Epithelial cell of proximal tubule (primary cell): ENCODE measurements at regions not wholly inside any gene's neighbourhood (a gene's known extent, or its start where the extent isn't known, plus 50 kb on each side); places are given as distances from the start of the nearest gene placed in this dataset.

ENCODE experiments used
- DNase-seq: peaks from one replicate; pipeline ENCODE4 v3.0.0-alpha.2; 2011; ENCODE audit warnings: low read depth
- H3K4me3 ChIP-seq: 2 replicates; pipeline ENCODE4 v1.5.1; 2011; ENCODE audit warnings: low read depth, mild to moderate bottlenecking, low read length
- TF ChIP-seq, protein P1 (sequence below): conservative IDR thresholded peaks from 2 replicates; pipeline ENCODE4 v1.5.1; 2012; ENCODE audit warnings: low read depth, mild to moderate bottlenecking, low read length

DNA sequence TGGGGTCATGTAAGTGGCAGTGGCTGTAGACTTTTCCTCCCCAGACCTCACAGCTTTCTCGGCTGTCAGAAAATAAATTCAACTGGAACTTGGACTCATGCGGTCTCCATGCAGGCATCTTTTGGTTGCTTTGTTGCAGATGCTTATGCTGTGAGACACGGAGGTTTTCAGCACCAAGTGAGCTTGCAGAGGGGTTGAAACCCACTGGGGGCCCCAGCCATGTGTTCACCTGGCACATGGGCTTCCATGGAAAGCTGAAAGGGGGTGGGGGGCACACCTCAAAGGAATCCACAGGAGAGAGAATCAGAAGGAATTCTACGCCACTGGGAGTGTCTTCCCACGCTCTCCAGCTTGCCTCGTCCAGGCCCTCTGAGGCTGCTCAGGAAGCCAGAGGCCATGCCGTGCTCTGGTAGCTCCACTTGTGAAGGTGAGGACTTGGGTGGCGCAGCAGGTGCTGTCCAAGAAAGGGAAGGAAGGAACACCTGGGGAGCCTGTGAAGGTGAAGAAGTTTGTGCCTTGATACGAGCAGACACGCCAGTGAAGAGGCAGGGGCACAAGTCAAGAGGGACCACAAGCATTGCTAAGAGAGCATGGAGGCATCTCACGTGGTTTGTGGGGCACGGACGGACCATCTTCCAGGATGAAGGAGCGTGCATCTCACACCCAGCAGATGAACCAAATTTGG, 134.3 kb upstream of the PMEPA1 start:
- TF ChIP-seq, protein P1, sequence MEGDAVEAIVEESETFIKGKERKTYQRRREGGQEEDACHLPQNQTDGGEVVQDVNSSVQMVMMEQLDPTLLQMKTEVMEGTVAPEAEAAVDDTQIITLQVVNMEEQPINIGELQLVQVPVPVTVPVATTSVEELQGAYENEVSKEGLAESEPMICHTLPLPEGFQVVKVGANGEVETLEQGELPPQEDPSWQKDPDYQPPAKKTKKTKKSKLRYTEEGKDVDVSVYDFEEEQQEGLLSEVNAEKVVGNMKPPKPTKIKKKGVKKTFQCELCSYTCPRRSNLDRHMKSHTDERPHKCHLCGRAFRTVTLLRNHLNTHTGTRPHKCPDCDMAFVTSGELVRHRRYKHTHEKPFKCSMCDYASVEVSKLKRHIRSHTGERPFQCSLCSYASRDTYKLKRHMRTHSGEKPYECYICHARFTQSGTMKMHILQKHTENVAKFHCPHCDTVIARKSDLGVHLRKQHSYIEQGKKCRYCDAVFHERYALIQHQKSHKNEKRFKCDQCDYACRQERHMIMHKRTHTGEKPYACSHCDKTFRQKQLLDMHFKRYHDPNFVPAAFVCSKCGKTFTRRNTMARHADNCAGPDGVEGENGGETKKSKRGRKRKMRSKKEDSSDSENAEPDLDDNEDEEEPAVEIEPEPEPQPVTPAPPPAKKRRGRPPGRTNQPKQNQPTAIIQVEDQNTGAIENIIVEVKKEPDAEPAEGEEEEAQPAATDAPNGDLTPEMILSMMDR, result no peak
- no peak overlapping the region for H3K4me3 ChIP-seq
- DNase-seq, result no peak

DNA sequence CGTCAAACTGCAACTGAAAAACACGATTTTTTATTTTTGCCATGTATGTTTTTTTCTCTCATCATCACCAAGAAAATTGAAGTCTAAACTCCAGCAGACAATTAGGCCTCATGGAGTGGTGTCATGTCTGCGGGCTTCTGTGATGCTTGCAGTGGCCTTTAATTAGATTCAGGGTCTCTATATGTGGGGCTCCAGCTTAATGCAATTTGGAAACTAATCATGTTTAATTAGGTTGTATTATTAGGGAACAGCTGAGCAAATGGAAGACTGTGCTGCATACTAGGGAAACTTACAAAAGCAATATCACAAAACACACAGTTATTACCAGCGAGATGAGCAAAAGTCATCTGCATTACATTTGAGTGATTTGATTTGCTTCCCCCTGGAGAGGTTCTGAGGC, 132.9 kb upstream of the PMEPA1 start:
- TF ChIP-seq, protein P1, result no peak
- H3K4me3 ChIP-seq, result no peak overlapping the region
- no peak for DNase-seq

DNA sequence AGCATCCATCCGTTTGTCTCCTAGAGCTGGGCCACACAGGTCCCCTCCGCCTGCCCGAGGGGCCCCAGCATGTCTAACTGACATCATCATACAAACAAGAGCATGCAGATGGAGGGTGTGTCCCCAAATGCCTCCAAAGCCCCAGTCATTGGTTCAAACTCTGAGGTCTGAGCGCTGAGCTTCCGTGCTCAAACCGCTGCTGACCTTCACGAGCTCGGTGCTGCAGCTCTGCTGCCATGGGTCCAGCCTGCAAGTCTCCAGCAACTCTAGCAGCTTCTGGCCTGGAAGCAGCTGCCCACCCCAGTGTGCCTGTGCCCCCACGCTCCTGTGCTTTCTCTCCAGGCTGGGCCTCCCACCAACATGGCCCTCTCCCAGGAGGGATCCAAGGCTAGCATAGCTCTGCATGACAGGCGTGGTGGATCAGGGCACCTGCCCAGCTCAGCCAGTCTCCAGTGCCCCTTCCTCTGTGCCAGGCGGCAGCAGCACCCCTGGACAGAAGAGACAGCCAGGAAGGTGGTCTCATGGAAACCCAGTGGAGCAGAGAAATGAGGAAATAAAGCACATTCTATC, 131.6 kb upstream of the PMEPA1 start:
- H3K4me3 ChIP-seq, result no peak overlapping the region
- DNase-seq, result no peak
- TF ChIP-seq, protein P1, result no peak

DNA sequence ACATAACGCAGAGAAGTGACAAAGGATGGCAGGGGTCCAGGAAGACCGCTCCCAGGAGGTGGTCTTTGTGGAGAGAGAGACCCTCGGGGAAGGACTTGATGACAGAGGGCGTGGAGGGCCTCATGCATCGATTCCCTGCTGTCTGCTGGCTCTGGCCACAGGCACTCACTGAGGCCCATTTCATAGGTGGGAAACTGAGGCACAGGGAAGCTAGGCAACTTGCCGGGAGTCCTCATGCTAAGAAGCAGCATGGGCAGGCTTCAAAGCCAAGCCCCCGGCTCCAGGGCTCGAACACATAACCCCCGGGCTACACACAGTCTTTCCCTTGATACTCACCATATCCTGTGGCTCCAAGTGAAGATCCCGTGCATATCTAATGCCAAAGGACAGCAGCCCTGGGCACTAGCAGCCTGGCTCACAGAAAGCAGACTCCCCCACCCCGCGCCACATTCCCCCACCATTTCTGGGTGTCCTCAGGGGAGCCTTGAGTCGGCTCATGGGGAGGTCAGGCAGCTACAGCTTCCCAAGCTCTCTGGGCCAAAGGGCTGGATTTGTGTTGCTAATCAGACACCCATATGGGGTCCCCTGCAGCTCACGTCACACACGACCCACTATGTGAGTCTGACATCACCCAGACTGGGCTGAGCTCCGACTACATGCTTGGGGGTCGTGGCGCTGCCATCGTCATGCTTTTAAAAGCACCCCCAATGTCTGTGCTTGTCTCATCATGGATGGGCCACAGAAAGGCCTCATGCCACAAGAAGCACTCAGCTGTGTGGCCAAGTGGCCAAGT, 130.9 kb upstream of the PMEPA1 start:
- TF ChIP-seq, protein P1, result no peak
- DNase-seq, result no peak
- H3K4me3 ChIP-seq, result no peak overlapping the region

DNA sequence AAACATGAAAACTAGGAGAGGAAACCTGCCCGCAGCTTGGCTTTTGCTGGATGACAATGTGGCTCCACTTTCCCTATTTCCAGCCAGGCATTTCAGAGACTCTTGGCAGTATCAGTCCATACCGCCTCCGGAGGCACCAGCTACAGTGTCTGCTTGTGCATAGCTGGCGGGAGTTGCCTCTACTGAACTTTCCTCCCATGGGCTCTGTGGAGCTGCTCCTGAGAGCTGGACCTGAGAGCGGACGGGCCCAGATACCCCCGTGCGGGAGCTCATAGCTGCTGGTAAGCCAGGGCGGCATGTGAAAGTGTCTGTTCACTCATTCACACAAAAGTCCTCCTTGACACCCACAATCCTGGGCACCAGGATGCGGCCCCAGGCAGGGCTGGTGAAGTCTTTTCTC, 130.3 kb upstream of the PMEPA1 start:
- H3K4me3 ChIP-seq, result no peak overlapping the region
- DNase-seq, result no peak
- TF ChIP-seq, protein P1, result no peak

DNA sequence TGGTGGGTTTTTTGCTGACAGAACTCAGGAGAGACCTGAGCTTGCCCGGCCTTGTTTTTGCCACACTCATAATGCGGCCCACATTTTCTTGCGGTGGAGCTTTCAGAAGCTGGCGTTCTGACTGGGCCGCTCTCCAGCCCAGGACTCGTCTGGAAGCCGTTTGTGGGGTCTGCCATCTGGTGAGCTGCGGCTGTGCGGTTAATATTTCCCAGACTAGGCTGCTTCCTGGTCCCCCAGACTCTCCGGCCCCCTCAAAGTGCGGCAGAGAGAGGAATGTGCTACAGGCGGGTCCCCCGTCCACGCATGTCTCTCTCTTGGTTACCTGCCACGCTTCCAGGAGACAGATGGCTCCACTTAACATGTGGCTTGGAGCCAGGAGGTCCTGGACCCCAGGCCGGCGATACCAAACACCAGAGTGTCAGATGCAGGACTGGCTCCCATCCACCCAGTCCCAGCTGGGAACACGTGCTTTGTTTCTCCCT, 128.9 kb upstream of the PMEPA1 start:
- no peak overlapping the region for H3K4me3 ChIP-seq

More for the DNA sequence above, 128.9 kb upstream of the PMEPA1 start:
- TF ChIP-seq, protein P1, result no peak
- no peak for DNase-seq
